ENCODE measurements at regions not wholly inside any gene's neighbourhood (a gene's known extent, or its start where the extent isn't known, plus 50 kb on each side); places are given as distances from the start of the nearest gene placed in this dataset.

DNA sequence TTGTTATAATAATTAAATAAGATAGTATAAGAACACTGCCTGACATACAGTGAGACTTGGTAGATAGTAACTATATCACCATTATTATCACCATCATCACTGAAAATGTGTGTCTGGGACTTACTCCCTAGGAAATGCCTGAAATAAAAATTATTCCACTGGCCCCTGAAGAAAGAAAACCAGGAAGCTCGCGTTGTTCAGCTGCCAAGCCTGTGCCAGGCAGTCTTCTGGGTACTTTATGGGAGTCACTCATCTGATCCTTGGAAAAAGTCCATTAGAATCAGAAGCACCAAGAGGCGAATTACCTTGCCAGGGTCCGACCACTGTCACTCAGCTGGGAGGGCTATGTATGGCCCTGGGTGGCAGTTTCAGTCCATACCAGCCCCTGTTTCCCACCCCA is 220.3 kb upstream of the TPM1 start:
- DNase-seq, result no peak

GRCh38 chr15:62823561-62823960 is 219.0 kb upstream of the TPM1 start:
- no peak for DNase-seq

GRCh38 chr15:62824111-62825015 is 218.2 kb upstream of the TPM1 start:
- DNase-seq, result no peak

- DNase-seq, result no peak
Measured at GRCh38 chr15:62825191-62825590, 217.4 kb upstream of the TPM1 start.

- no peak for DNase-seq
Measured at GRCh38 chr15:62826561-62826960, 216.0 kb upstream of the TPM1 start.

DNA sequence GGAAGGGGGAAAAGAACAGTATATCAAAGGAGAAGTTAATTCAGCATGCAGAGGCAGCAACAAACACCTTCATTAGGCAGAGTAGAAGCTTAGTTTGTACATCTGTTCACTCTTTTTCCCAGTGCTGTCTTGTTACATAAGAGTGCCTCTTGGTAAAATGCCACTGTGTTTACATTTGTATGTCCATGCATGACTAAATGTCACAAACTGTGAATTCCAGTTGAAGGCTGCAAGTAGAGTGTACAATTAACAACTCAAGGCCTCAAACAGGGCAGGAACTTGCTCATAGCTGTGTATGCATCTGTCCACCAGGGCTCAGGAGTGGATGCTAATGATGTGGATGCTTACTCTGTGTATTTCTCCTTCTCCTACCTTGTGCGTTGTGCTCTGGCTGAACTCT is 214.2 kb upstream of the TPM1 start:
- DNase-seq, result no peak

- no peak for DNase-seq
Measured at GRCh38 chr15:62832231-62832630, 210.3 kb upstream of the TPM1 start.

DNA sequence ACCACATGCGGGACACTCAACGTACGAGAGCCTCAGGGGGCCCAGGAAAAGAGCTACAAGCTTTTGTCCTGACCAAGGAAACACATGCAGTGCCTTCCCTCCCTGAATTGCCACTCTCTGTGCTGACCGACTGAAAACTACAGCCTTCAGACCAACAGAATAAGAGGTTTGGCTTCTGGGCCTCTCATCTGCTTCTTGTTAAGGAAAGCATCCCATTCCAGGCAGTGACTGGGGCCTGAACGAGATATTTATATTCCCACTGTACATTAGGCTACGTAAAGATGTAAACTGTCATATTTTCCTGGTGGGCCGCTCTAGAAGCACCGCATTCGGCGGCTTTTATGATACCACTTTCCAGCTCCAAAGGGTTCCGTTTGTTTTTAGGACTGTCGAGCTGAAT is 208.9 kb upstream of the TPM1 start:
- DNase-seq, result no peak

DNA sequence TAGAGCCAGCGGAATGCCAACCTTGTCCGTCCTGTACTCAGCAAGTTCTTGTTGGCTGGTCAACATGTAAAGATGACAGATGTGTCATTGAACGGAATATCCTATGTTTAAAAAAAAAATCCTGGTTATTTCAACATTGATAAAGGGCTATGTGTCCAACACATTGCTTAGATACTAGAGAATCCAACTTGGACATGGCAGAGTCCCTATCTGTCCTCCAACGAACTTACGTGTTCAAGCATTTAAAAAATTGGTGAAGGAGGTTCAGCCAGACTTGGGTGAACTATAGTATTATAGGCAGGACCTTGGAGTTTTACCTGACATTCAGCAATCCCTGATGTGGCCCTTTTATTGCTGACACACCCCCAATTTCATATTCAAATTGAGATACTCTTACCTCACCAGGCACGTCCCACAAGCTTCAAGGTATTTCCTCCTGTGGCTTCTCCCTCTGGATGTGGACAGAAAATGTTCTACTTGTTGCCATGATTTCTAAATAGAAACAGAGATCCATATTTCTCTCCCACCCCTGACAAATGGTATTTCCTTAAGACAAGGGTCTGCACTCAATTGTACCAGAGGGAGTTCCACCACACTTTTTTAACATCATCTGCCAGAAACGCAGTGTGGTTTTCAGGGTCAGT is 207.7 kb upstream of the TPM1 start:
- no peak for DNase-seq

DNA sequence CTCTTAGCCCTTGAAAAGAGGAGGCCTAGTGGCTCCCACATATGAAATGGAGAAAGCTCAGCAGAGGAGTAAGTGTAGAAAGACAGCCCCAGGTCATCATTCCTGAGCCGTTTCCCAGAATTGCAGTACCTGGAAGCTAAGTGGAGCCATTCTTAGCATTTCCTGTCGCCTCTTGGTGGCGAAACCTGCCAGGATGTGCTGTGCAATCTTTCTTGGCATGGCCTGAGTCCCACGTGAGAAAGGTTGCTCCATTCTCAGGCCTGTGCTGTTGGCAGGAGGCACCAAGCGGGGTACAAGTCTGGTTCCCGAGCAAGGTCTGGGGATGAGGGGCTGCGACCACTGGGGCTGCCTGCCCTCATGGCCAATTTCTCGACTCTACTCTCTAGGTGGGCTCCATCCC is 207.2 kb upstream of the TPM1 start:
- DNase-seq, result no peak

GRCh38 chr15:62835762-62836161 is 206.8 kb upstream of the TPM1 start:
- DNase-seq, result no peak

DNA sequence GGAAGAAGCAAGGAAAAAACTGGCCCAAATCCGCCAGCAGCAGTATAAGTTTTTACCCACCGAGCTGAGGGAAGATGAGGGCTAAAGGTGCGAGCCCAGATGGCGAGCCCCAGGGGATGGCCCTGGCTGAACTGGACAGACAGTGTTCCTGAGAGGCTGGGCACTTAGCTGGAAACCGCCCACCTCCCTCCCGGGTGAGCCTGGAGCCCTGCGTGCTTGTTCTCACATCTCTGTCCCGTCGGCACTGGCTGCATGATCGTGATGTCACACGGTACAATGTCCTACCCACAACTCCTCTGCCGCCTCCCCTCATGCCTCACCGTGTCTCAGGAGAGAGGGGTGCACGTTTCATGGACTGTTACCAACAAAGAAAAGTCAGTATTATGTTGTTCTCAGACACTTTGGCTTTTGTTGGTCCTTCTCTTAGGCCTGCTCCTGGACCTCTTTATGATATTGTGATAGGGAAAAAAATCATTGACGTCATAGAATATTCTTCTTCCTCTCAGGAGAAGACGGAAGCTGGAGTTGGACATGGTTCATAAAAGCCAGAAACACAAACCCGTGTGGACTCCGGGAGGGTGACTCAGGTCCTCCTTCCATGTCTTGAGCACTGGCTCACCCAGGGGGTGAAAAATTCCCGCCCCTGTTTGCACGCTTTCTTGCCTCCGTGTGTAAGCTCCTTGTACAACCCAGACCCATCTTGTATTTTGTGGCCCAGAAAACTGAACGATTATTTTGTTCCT is 201.8 kb upstream of the TPM1 start:
- no peak for DNase-seq

GRCh38 chr15:62841269-62841628 is 201.3 kb upstream of the TPM1 start:
- DNase-seq, result no peak

DNA sequence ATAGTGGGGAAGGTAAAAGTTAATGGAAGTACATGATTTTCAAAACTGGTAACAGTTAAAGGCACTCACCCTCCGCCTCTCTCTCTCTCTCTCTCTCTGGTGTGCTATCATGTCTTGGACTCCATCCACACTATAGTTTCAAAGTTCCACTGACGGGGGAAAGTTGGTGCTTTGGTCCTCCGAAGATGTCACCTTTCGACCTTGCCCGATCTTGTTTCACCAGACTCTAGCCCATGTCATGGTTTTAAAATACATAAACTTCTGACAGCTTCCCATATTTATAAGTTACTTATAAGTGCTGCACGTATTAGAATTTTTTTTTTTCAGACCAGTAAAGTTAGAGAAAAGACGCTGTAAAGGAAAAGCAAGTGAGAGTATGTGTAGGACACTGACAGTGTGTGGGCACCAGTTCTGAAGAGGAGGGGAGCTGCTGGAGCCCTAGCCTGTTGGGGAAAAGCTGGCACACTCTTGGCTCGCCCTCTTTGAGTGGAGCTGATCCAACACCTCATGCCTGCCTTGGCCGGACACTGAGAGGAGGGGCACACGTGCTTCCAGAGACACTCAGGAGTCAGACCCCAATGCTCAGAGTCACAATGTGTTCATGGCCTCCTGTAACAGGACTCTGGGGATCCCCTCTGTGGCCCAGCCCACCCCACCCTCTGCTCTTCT is 200.5 kb upstream of the TPM1 start:
- no peak for DNase-seq

GRCh38 chr15:62843311-62843710 is 199.2 kb upstream of the TPM1 start:
- DNase-seq, result no peak

DNA sequence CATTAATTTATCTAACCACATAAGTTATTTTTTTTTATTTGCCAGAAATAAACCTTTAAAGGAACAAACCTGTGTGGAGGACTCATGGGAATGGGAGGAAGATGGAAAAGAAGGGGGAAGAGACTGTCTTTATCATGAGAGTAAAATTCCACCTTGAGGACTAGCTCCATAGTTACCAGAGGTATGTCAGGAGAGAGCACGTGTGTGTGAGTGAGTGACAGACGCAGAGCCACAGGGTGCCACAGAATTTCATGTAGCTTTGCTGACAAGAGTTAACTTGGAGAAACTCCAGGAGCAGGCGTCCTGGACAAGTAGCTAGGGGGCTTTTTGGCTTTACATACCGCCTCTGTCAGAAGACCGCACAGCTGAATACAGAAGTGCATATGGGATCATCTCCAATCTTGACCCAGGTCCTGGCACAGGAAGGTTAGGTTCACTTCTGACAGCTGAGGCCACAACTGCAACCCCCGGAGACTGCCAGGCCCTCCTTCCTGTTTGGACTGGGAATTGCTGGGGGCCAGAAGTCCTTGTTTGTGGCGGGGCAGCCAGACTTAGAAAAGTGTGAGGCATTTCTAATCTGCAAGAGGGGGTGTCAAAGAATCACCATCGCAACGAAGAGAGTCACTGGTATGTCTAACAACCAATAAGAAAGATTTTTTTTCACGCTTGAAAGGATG is 197.8 kb upstream of the TPM1 start:
- no peak for DNase-seq

DNA sequence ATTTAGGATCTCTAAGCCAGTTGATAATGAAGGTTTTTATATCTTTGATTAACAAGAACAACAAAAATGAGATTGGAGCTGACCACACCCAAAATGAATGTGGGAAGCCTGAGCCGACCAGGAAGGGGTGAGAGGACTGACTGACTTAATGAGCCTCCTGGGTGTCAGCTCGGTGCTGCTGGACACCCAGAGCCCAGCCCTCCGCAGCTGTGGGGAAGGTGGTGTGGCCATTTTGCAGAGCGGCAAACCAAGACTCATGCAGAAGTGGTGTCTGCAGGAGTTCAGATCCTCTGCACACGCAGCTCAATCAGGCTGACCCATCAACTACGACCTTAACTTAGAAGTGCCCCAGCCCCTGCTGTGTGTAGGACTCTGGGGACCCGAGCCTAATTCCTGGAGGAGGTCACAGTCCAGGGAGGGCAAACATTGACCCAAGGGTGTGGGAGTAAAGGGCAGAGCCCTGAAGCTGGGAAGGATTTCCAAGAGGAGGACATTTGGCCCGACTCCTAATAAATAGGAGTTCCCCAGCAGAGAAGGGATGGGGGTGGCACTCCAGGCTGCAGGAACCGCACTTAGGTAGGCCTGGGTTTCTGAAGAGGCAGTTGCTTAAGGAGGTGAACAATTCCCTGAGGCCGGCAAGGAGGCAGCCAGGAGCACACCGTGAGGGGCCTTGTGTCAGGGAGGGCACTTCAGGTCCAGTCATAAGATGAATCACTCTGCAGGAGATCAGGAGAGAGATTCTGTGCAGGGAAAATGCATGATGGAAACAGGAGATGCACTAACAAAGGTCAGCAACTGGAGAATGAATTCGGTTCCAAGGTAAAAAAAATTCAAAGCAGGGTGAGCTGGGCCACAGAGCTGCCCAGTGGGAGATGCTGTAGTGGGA is 197.1 kb upstream of the TPM1 start:
- no peak for DNase-seq

DNA sequence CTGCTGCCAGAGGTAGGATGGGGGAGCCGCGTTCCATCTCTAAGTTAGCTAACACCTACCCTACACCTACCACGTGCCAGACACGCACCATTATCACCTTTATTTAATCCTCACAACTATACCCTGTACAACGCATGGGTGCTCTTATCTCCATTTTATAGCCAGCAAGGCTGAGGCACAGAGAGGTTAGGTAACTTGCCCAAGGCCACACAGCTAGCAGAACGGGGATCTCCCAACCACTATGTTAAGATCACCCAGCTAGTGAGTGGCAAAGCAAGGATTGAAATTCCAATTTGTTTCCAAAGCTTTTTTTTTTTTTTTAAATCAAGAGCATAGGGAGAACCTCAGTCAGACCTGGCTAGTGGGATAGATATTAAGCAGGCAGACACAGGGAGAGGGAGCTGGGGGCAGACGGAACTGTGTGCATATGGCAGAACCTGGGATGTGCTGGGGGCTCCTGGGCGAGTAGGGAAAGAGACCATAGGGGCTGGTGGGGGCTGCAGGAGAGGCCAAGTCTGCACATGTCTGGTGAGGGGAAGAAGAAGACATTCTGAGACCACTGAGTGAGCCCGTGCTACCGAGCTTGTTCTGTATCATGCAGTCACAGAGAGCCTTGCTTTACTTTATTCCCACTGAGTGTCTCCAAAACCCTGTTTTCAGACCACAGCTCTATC is 196.3 kb upstream of the TPM1 start:
- no peak for DNase-seq

- DNase-seq, result no peak
Measured at GRCh38 chr15:62846805-62847495, 195.6 kb upstream of the TPM1 start.

- DNase-seq, result peak in 1 of 6 experiments; percentile 1
Measured at GRCh38 chr15:62847900-62848489, 194.6 kb upstream of the TPM1 start.
